ENCODE measurements at regions not wholly inside any gene's neighbourhood (a gene's known extent, or its start where the extent isn't known, plus 50 kb on each side); places are given as distances from the start of the nearest gene placed in this dataset.

- TF ChIP-seq ZBTB40 (IDR thresholded peaks at IDR 0.05; ENCODE audit: borderline replicate concordance) = no peak
- TF ChIP-seq TARDBP (IDR thresholded peaks at IDR 0.05; ENCODE audit: borderline replicate concordance) = no peak
- TF ChIP-seq NFYB (IDR thresholded peaks at IDR 0.05; ENCODE audit: insufficient read depth, low read depth, low read length) = no peak
- no peak for TF ChIP-seq ZNF207 (IDR thresholded peaks at IDR 0.05; ENCODE audit: borderline replicate concordance)
- TF ChIP-seq KLF5 (IDR thresholded peaks at IDR 0.05; ENCODE audit: partially characterized antibody) = no peak
- no peak for TF ChIP-seq GABPA (IDR thresholded peaks at IDR 0.05; ENCODE audit: low read depth)
- TF ChIP-seq, protein P1, sequence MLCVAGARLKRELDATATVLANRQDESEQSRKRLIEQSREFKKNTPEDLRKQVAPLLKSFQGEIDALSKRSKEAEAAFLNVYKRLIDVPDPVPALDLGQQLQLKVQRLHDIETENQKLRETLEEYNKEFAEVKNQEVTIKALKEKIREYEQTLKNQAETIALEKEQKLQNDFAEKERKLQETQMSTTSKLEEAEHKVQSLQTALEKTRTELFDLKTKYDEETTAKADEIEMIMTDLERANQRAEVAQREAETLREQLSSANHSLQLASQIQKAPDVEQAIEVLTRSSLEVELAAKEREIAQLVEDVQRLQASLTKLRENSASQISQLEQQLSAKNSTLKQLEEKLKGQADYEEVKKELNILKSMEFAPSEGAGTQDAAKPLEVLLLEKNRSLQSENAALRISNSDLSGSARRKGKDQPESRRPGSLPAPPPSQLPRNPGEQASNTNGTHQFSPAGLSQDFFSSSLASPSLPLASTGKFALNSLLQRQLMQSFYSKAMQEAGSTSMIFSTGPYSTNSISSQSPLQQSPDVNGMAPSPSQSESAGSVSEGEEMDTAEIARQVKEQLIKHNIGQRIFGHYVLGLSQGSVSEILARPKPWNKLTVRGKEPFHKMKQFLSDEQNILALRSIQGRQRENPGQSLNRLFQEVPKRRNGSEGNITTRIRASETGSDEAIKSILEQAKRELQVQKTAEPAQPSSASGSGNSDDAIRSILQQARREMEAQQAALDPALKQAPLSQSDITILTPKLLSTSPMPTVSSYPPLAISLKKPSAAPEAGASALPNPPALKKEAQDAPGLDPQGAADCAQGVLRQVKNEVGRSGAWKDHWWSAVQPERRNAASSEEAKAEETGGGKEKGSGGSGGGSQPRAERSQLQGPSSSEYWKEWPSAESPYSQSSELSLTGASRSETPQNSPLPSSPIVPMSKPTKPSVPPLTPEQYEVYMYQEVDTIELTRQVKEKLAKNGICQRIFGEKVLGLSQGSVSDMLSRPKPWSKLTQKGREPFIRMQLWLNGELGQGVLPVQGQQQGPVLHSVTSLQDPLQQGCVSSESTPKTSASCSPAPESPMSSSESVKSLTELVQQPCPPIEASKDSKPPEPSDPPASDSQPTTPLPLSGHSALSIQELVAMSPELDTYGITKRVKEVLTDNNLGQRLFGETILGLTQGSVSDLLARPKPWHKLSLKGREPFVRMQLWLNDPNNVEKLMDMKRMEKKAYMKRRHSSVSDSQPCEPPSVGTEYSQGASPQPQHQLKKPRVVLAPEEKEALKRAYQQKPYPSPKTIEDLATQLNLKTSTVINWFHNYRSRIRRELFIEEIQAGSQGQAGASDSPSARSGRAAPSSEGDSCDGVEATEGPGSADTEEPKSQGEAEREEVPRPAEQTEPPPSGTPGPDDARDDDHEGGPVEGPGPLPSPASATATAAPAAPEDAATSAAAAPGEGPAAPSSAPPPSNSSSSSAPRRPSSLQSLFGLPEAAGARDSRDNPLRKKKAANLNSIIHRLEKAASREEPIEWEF (IDR thresholded peaks at IDR 0.05; ENCODE audit: insufficient replicate concordance, low read depth, low read length) = no peak
- no peak for TF ChIP-seq KDM1A (IDR thresholded peaks at IDR 0.05; ENCODE audit: borderline replicate concordance)
Observed at GRCh38 chr1:194693244-194693643, 1506.8 kb upstream of the B3GALT2 start (continued).
